ENCODE measurements at regions not wholly inside any gene's neighbourhood (a gene's known extent, or its start where the extent isn't known, plus 50 kb on each side); places are given as distances from the start of the nearest gene placed in this dataset.

DNA sequence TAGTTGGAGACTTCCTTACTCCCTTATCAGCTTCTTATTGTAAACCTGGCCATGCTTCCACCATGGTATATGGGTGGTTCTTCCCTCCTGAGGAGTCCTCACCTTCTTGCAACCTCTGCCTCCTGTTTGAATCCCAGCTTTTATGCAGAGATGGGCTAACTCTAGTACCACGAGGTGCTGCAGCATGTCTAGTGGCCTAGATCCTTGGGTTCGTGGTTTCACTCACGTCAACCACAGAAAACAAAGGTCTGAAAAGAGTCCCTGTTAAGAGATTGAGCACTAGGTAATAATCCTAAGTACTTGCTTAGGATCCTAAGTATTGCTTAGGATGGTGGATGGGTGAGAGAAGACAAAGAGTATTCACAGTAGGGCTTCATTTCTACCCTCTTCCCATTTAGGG, 133.7 kb downstream of the FCRL5 start:
- Histone ChIP-seq H4K91ac (ENCODE audit: low read depth, low read length) (no peak overlapping the region), H2BK120ac (ENCODE audit: insufficient read depth, low read length, poor library complexity) (no peak overlapping the region), H3K79me1 (ENCODE audit: low read length) (no peaks in the 10 kb centered on the region), H3K27me3 (ENCODE audit: insufficient read depth, low read length) (no peaks in the 10 kb centered on the region), H3K4ac (ENCODE audit: low read depth, low read length) (no peak overlapping the region), H4K8ac (ENCODE audit: low read depth, low read length) (no peak overlapping the region), H2BK12ac (ENCODE audit: low read length) (no peak overlapping the region), H4K12ac (ENCODE audit: low read depth, low read length) (no peak overlapping the region), H2AK5ac (ENCODE audit: low read length) (no peak overlapping the region), H3K4me3 (ENCODE audit: low read depth, low read length) (no peak overlapping the region), H3K27ac (ENCODE audit: low read depth, low read length) (no peak overlapping the region), H3K18ac (ENCODE audit: low read length) (no peak overlapping the region), H3K9ac (ENCODE audit: low read length) (no peak overlapping the region), H2AFZ (ENCODE audit: insufficient read depth, low read length, poor library complexity) (no peak overlapping the region), H3K79me2 (ENCODE audit: control insufficient read depth, insufficient read depth, low read length, poor library complexity) (no peaks in the 10 kb centered on the region), H3K4me2 (ENCODE audit: low read length) (no peak overlapping the region), H3K23ac (ENCODE audit: low read length) (no peak overlapping the region), H3K4me1 (ENCODE audit: control insufficient read depth in 1 of 2, insufficient read depth in 2 of 2, low read length in 2 of 2) (no peaks in the 10 kb centered on the region), H3K14ac (ENCODE audit: low read length) (no peak overlapping the region), H2BK5ac (ENCODE audit: low read depth, low read length, poor library complexity) (no peak overlapping the region), H3K36me3 (ENCODE audit: control insufficient read depth in 1 of 2, insufficient read depth in 2 of 2, low read length in 2 of 2) (no peaks in the 10 kb centered on the region), H3K9me3 (ENCODE audit: insufficient read depth, low read depth, low read length) (peaks cover 5% of the 10 kb centered on the region)
- no peak for DNase-seq
- WGBS (ENCODE audit: extremely low coverage, insufficient coverage, insufficient read length), result no CpG with 5 or more reads among the region's 3 CpGs

DNA sequence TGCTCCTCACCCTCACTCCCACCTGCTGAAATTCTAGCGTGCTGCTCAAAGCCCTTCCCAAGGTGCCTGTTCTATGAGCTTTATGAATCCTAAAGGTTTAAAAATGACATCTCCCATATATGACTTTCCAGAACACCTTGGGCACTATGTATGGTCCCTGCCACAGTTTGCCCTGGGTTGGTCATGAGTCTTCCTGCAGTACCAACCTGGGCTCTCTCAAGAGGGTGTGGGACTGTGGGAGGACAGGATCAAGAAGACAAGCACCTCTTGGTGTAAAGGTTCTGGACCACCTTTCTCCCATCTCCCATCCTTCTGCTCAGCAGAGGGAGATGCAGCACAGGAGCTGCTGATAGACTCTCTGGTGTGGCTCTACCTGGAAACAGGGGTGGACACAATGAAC, 134.1 kb downstream of the FCRL5 start:
- H3K4me2 ChIP-seq (ENCODE audit: low read length), result no peak overlapping the region
- H3K14ac ChIP-seq (ENCODE audit: low read length), result no peak overlapping the region
- no peak overlapping the region for H3K27ac ChIP-seq (ENCODE audit: low read depth, low read length)
- H2BK12ac ChIP-seq (ENCODE audit: low read length), result no peak overlapping the region
- H4K91ac ChIP-seq (ENCODE audit: low read depth, low read length), result no peak overlapping the region
- H2AFZ ChIP-seq (ENCODE audit: insufficient read depth, low read length, poor library complexity), result no peak overlapping the region
- no CpG with 5 or more reads among the region's 1 CpG for WGBS (ENCODE audit: extremely low coverage, insufficient coverage, insufficient read length)
- no peaks in the 10 kb centered on the region for H3K79me2 ChIP-seq (ENCODE audit: control insufficient read depth, insufficient read depth, low read length, poor library complexity)
- no peak for DNase-seq
- H3K18ac ChIP-seq (ENCODE audit: low read length), result no peak overlapping the region
- H3K4me3 ChIP-seq (ENCODE audit: low read depth, low read length), result no peak overlapping the region
- no peaks in the 10 kb centered on the region for H3K36me3 ChIP-seq (ENCODE audit: control insufficient read depth in 1 of 2, insufficient read depth in 2 of 2, low read length in 2 of 2)
- no peak overlapping the region for H4K8ac ChIP-seq (ENCODE audit: low read depth, low read length)
- H2BK5ac ChIP-seq (ENCODE audit: low read depth, low read length, poor library complexity), result no peak overlapping the region
- H3K4me1 ChIP-seq (ENCODE audit: control insufficient read depth in 1 of 2, insufficient read depth in 2 of 2, low read length in 2 of 2), result no peaks in the 10 kb centered on the region
- no peak overlapping the region for H3K4ac ChIP-seq (ENCODE audit: low read depth, low read length)
- H3K23ac ChIP-seq (ENCODE audit: low read length), result no peak overlapping the region
- H4K12ac ChIP-seq (ENCODE audit: low read depth, low read length), result no peak overlapping the region
- H2AK5ac ChIP-seq (ENCODE audit: low read length), result no peak overlapping the region
- H3K79me1 ChIP-seq (ENCODE audit: low read length), result no peaks in the 10 kb centered on the region
- H3K9me3 ChIP-seq (ENCODE audit: insufficient read depth, low read depth, low read length), result peaks cover 5% of the 10 kb centered on the region
- H2BK120ac ChIP-seq (ENCODE audit: insufficient read depth, low read length, poor library complexity), result no peak overlapping the region
- H3K27me3 ChIP-seq (ENCODE audit: insufficient read depth, low read length), result no peaks in the 10 kb centered on the region
- H3K9ac ChIP-seq (ENCODE audit: low read length), result no peak overlapping the region

DNA sequence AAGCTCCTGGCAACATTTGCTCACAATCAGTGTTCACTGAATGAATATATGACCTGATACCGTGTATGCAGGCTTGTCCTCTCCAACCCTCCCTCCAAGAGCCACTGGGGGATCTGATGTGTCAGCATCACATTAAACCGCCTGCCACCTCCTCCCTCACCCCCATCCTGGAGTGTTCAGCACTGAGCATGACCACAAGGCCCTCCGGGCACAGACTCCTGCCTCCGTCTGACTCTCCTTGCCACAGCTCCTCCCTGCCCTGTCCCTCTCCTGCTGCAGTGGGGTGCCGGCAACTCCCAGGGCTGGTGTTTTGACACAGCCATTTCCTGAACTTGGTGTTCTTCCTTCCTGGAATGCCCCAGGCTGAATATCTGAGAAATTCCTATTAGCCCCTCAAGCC, 136.7 kb downstream of the FCRL5 start:
- Histone ChIP-seq H3K9me3 (ENCODE audit: insufficient read depth, low read depth, low read length) (peaks cover 5% of the 10 kb centered on the region), H4K12ac (ENCODE audit: low read depth, low read length) (no peak overlapping the region), H3K27ac (ENCODE audit: low read depth, low read length) (no peak overlapping the region), H3K79me2 (ENCODE audit: control insufficient read depth, insufficient read depth, low read length, poor library complexity) (no peaks in the 10 kb centered on the region), H3K4me3 (ENCODE audit: low read depth, low read length) (no peak overlapping the region), H2BK5ac (ENCODE audit: low read depth, low read length, poor library complexity) (no peak overlapping the region), H4K91ac (ENCODE audit: low read depth, low read length) (no peak overlapping the region), H3K4me1 (ENCODE audit: control insufficient read depth in 1 of 2, insufficient read depth in 2 of 2, low read length in 2 of 2) (no peaks in the 10 kb centered on the region), H2BK120ac (ENCODE audit: insufficient read depth, low read length, poor library complexity) (no peak overlapping the region), H3K9ac (ENCODE audit: low read length) (no peak overlapping the region), H2AFZ (ENCODE audit: insufficient read depth, low read length, poor library complexity) (no peak overlapping the region), H3K79me1 (ENCODE audit: low read length) (no peaks in the 10 kb centered on the region), H3K23ac (ENCODE audit: low read length) (no peak overlapping the region), H3K4me2 (ENCODE audit: low read length) (no peak overlapping the region), H3K4ac (ENCODE audit: low read depth, low read length) (no peak overlapping the region), H3K14ac (ENCODE audit: low read length) (no peak overlapping the region), H3K36me3 (ENCODE audit: control insufficient read depth in 1 of 2, insufficient read depth in 2 of 2, low read length in 2 of 2) (no peaks in the 10 kb centered on the region), H3K27me3 (ENCODE audit: insufficient read depth, low read length) (no peaks in the 10 kb centered on the region), H4K8ac (ENCODE audit: low read depth, low read length) (no peak overlapping the region), H2AK5ac (ENCODE audit: low read length) (no peak overlapping the region), H3K18ac (ENCODE audit: low read length) (no peak overlapping the region), H2BK12ac (ENCODE audit: low read length) (no peak overlapping the region)
- no CpG with 5 or more reads among the region's 5 CpGs for WGBS (ENCODE audit: extremely low coverage, insufficient coverage, insufficient read length)
- no peak for DNase-seq

DNA sequence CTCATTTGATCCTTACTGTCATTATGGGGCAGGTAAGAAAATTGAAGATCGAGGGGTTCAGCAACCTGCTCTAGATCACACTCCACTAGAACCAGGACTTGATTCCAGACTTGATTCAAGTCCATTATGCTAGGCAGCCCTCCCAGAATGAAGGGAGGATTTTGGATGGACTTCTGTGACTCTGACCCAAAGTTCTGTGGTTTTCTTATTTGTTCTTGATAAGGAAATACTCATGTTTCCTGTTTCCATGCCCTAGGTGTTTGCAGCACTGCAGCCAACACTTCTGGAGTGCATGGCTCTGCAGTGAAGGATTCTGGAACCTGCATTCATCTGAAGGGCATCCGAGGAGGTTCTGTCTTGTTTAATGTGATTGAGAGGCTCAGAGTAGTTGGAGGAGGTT, 140.0 kb downstream of the FCRL5 start:
- Histone ChIP-seq H4K91ac (ENCODE audit: low read depth, low read length) (no peak overlapping the region), H2AK5ac (ENCODE audit: low read length) (no peak overlapping the region), H2BK12ac (ENCODE audit: low read length) (no peak overlapping the region), H4K12ac (ENCODE audit: low read depth, low read length) (no peak overlapping the region), H3K4ac (ENCODE audit: low read depth, low read length) (no peak overlapping the region), H3K4me3 (ENCODE audit: low read depth, low read length) (no peak overlapping the region), H2AFZ (ENCODE audit: insufficient read depth, low read length, poor library complexity) (no peak overlapping the region), H3K23ac (ENCODE audit: low read length) (no peak overlapping the region), H3K36me3 (ENCODE audit: control insufficient read depth in 1 of 2, insufficient read depth in 2 of 2, low read length in 2 of 2) (no peaks in the 10 kb centered on the region), H3K9me3 (ENCODE audit: insufficient read depth, low read depth, low read length) (peaks cover 2% of the 10 kb centered on the region), H2BK5ac (ENCODE audit: low read depth, low read length, poor library complexity) (no peak overlapping the region), H3K14ac (ENCODE audit: low read length) (no peak overlapping the region), H2BK120ac (ENCODE audit: insufficient read depth, low read length, poor library complexity) (no peak overlapping the region), H3K4me2 (ENCODE audit: low read length) (no peak overlapping the region), H3K27ac (ENCODE audit: low read depth, low read length) (no peak overlapping the region), H4K8ac (ENCODE audit: low read depth, low read length) (no peak overlapping the region), H3K9ac (ENCODE audit: low read length) (no peak overlapping the region), H3K18ac (ENCODE audit: low read length) (no peak overlapping the region), H3K79me2 (ENCODE audit: control insufficient read depth, insufficient read depth, low read length, poor library complexity) (no peaks in the 10 kb centered on the region), H3K27me3 (ENCODE audit: insufficient read depth, low read length) (no peaks in the 10 kb centered on the region), H3K79me1 (ENCODE audit: low read length) (no peaks in the 10 kb centered on the region), H3K4me1 (ENCODE audit: control insufficient read depth in 1 of 2, insufficient read depth in 2 of 2, low read length in 2 of 2) (no peaks in the 10 kb centered on the region)
- no CpG with 5 or more reads among the region's 2 CpGs for WGBS (ENCODE audit: extremely low coverage, insufficient coverage, insufficient read length)
- no peak for DNase-seq
